Activated CD4-positive, alpha-beta T cell treated with anti-CD3 and anti-CD28 coated beads, Interleukin-2, amount 50 U/mL, for 24 hours (primary cell): ENCODE measurements at regions not wholly inside any gene's neighbourhood (a gene's known extent, or its start where the extent isn't known, plus 50 kb on each side); places are given as distances from the start of the nearest gene placed in this dataset.
"Not testable (repeated sequence)": the region's sequence is repeated elsewhere in the genome, so short reads cannot be mapped to it uniquely, and the experiment has no call there.

Experiments used
- DNase-seq, 2 donors: peaks; one replicate each; pipeline ENCODE4 v3.0.0-alpha.2; 2020; ENCODE audit warnings: low read depth in 1 of 2, low spot score in 1 of 2

DNA sequence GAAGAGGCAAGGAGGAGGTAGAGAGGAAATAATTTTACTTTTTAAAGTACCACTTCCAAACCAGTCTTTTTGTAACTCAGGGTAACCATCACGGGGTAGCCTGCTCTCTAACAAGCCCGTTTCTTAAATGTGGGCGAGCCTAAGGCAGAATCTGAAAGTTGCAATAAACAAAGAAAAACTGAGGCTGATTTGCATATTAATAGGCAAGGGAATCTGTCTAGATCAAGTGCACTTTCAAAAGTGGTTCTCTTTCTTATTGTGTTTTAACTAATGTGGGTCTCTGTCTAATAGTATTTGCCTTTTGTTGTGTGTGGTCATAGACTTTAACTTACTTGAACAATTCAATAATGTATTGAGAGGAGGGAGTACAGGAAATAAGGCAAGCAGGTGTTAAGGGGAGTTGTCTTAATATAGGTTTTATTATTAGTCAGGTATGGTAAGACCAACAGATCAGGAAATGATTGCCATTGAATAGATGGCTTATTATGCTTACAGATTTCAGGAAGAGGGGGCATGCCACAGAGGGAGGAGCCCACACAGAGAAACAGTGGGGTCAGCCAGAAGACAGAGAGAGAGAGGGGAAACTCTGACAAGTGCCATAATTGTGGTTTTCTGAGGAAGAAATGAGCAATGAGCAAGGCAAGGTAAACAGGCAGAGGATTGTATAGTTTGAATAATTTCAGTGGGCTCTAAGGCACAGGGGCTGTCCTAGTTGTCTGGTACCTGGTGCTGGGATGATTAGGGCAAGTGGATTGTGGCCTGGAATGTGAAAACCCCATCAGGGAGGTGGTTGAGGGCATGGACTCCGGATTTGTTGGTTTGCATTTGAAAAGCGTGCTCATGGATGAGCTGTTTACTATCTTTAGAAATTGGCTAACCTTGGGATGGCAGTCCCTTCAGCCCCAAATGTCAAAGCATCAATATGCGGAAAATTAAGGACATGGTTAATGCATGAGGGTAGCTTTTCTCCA, 237.2 kb downstream of the TOX3 start:
- DNase-seq, result no peak

DNA sequence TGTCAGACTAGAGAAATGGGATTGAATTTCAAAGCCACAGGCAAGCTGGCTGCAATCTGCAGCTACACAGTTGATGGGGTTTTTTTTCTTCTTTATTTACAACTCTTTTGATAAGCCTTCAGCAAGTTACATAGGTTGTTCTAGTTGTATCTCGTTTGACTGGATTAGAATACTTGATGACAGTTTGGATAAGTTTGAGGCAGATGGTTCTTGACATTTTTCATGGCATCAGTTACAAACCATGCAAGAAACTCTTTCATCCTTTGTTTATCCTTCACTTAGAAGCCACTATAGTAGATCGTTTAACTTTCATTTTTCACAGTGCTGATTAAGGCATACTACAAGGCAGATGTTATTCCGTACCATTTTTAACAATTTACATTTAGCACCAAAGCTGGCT, 238.9 kb downstream of the TOX3 start:
- DNase-seq, result no peak

DNA sequence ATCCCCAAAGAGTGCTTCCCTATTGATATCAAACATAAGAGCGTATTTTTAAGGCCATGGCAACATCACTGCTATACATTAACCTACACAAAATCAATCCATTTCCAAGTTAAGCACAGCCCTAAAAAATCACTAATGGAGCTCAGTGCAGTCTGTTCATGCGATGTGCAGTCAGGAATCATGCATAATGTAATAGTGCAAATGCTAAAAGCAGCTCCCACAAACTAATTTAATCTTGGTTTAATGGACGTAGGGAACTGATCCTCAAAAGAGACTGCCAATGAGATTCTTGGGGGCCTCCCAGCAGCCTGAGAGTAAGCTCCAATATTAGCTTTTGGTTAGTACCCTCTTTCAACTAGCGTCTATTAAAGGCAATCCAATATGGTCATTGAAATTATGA, 245.9 kb downstream of the TOX3 start:
- no peak for DNase-seq

DNA sequence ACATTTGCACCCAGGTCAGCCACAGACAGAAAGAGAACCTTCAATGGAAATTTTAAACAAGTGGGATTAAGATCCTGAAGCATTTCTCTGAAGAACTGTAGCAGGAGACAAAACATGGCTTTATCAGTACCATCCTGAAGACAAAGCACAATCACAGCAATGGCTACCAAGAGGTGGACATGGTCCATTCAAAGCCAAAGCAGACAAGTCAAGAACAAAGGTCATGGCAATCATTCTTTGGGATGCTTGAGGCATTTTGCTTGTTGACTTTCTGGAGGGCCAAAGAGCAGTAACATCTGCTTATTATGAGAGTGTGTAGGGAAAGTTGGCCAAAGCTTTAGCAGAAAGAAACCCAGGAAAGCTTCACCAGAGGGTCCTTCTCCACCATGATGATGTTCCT, 248.2 kb downstream of the TOX3 start:
- DNase-seq, result no peak

DNA sequence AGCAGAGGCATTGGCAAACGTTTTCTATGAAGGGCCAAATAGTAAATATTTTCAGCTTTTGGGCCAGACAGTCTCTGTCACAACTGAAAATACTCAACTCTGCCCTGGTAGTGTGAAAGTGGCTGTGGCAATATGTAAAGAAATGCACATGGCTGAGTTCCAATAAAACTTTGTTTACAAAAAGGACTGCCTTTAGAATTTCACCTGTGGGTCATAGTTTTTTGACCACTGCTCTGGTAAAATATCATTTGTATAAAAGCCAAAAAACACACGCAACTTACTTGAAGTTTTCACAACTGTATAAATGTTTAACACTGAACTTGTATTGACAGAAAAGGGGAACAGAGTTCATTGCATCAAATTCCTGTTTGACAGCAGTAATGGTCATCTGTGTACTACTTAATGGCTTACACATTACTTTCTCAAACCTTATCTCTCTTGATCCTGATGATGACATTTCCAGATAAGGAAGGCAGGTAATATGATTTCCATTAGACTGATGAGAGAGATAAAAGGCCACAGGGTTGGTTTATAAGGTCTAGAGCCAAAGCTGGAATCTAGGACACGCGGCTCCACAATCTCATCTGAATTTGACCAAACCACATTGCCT, 250.1 kb downstream of the TOX3 start:
- not testable (repeated sequence) for DNase-seq

DNA sequence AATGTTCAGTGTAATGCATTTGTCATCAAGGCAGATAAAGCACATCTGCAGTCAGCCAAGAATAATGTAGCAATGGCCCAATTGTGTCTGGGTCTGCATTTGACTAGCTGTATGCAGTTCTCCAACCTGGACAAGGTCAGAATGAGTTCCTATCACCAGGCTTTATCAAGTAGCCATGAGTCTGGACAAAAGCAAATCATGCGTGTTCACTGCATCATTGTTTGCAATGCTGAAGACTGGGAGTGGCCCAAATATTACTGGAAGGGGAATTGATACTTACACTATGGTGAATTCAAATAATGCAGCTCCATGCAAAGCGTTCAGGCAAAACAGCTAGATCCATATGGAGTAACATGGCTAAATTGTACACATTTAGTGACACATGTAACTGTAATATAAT, 250.9 kb downstream of the TOX3 start:
- DNase-seq, result no peak

DNA sequence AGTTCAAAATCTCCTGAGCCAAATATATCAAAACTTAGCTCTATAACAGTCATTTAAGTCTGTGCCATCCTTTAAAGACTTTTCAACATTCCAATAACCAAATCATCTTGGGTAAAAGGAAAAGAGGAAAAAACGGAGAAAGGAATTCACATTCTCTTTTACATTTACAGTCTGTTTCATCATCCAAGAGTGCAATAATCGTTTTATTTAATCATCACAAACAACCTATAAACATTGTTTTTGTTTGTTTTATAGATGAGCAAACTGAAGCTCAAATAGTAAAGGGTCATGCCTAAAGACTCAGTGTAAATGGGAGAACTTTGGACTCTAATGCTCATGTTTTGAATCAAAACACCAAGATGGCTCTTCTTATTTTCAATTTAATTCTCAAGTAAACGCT, 252.3 kb downstream of the TOX3 start:
- DNase-seq, result no peak

DNA sequence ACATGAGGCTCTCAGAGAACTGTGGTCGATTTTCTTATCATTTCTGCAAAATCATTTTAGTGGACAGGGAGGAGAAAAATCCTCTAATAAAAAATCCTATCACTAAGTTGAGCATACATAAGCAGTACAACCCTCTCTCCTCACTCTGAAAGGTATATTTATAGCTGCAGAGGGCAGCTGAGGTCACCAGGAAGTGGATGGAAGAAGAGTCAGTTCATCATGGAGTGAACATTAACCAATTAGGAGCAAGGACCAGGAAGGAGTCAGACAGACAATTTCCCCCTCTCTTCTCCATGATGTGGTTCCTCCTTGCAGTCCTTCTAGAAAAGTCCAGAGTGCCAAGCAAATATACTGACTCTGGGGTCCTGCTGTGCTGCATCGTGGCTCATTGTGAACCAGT, 253.7 kb downstream of the TOX3 start:
- DNase-seq, result no peak

DNA sequence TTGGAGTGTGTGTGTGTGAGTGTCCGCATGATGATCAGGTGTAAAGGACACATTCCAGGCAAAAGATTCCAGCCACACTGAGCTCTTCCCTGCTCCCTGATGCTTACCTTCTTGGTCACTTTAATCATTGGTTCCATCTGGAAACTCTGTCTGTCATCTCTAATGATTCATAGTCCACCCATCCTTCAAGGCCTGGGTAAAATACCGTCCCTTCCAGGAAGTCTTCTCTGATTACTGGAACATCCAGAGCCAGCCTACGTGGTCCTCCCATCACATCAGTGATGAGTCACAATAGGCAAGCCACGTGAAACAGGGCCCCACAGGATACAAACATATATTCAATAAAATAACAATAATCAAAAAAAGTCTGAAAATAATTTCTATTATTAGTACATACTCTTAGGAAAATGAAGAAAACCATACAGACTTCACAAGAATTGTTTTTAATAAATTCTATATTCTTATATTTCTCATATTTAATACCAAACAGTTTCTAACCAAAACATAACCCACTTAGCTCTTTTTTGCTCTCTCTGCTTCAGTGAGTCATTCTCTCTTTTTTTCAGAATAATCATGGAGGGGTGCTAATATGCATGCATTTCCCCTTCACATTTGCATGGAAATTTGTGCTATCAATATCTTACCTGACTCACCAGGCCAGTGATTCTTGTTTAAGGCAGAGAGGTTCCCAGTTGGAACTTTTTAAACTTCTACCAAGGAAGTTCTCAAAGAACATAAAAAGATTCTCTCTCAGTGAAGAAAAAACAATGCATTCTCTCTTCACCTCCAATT, 263.2 kb downstream of the TOX3 start:
- no peak for DNase-seq

DNA sequence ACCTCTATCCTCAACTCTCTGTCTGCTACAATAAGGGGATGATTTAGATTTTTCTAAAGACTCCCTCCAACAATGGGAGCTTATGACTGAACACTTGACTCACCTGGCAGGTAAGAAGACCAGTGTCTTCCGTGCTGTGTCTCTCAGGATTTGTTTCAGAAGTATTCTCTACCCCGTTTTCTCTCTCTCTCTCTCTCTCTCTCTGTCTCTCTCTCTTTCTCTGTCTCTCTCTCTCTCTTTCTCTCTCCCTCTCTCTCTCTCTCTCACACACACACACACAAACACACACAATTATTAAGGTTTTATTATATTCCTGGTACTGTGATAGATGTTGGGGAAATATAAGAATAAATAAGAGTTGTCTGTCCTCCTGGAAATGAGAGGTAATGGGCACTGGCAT, 263.9 kb downstream of the TOX3 start:
- no peak for DNase-seq

DNA sequence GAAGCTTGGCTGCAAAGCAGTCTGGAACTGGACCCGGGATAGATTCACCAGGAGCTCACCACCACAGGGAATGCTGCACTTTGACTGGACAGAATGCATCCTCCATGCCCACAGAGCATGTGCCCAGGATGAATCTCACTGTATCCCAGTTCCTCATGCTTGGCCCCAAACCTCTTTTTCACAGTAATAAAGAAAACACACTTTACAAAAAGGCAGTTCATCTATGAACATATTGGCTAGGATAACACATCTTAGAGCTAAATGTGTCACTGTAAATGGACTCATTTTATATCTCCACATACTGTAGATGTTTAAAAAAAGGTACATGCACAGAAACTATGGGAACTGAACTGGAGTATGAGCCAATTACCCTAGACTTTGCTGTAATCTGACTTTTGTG, 266.9 kb downstream of the TOX3 start:
- DNase-seq, result no peak

DNA sequence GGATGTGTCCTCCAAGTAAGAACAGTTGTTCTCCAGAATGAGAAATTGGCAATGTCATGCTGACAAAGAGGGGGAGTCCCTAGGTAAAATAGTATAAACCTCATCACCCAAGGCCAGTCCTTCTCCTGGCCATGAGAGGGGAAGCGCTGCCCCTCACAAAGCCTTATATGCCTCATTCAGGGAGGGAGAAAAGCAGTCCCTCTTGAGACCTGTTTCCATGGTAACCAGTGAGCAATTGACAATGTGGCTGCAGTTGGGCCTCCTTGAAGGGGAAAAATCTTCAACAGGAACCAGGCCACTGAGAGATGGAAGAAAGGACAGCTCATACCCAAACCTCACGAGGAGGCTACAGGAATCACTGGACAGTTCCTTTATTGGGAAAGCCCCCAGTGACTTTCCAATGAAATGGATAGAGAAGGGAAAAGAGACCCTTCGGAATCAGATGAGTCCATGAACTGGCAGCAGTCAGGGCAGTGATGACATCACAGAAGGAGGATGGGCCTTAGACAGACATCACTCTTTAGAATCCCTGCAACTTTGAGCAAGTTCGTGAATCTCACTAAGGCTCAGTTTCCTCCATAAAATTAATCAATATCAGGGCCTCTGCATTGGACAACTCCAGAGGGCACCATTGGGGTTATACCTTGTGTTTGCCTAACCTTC, 275.7 kb downstream of the TOX3 start:
- DNase-seq, result no peak

DNA sequence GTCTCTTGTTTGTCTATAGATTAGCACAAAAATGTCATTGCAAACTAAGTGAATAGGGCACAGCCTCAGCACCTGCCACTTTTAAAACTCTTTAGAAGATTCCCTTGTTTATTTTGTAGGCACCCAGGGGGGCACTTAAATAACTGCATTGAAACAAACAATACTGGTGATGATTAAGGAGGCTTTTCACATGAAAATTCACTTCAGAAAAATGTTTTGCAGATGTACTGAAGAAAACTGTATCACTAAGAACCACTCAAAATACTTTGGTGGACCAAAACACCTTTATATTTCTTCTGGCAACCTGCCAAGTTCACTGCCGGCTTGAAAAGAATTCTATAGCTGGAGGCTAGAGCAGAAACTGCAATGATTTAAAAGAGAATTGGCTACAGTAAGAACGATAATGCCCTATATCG, 281.5 kb downstream of the TOX3 start:
- no peak for DNase-seq

DNA sequence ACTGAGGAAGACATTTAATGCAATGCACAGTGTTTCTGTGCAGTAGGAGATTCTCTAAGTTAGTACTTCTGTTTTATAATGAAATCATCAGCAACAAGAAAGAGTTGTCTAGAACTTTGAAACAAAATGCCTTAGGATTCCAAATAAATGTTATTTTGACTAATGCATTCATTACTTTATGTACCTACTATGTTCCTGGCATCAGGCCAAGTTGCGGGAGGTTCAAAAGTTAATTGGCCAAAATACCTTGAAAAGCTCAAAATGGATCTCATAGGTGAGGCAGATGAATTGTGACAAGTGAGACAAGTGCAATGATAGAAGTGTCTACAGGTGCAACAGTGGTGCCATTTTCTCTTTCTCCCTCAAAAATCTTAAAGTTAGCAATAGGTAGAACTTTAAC, 289.4 kb downstream of the TOX3 start:
- no peak for DNase-seq

DNA sequence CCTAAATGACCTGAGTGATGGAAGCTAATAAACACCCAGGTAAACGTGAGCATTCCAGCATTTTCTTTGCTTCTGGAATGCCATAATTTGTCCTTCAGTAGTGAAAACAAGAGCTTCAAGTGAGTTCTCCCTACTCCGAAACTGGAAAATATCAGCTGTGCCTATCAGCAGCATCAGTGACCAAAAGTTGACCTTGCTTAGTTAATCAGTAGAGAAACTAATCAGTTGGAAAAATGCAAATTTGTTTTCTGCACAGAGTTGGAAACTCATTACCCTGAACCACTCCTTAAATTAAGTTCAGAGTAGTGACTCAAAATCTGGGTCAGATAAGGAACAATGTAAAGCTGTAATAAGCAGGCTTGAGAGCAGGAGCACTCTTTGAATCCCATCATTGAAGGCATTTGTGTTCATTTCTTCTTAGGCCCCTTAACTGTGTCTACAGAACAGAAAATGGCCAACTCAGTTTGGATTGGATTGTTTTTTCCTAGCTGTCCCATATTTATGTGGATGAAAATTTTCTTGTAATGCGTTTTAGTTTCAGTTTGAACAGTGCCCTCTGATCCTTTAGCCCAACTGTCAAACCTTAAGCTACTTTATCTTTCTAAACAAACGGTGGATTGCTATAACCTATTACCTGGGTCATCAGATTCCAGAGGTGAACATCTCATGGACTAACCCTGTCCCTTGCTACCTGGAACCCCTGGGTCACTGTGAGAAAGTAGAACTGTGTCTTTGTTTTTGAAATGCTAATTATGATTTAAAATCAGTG, 290.4 kb downstream of the TOX3 start:
- DNase-seq, result no peak

DNA sequence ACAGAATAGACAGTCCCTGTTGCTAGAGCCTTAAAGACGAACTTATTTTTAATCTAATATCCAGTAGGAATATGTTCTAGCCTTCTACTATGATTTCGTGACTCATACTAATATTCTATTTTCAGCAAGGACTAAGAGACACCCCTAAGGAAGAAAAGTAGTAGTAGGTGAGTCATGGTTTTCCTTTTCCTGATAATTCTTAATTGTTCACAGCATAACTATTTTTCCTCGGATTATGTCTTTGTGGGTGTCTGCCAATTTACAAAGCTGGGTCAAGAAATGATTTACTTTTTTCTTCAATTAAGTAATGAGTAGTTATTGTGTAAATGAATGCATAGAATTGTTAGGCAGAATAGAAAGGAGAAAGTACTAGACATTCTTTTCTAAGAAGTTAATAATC, 292.2 kb downstream of the TOX3 start:
- DNase-seq, result no peak

DNA sequence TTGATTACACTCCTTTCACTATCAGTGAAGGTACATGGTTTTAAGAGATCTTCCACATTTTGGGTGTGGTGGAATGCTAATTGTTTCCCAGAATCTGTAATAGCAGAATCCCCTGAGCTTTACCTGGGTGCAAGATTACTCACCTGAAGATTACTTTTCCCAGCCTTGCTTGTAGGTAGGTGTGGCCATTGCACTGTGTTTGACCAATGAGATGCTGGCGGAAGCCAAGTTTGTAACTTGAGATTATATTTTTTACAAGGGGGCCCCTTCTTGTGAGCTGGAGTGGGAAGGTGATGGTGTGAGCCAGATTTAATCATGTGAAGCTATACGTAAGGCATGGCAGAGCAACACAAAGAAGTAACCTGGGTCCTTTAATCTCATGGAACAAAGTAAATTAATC, 294.3 kb downstream of the TOX3 start:
- no peak for DNase-seq

DNA sequence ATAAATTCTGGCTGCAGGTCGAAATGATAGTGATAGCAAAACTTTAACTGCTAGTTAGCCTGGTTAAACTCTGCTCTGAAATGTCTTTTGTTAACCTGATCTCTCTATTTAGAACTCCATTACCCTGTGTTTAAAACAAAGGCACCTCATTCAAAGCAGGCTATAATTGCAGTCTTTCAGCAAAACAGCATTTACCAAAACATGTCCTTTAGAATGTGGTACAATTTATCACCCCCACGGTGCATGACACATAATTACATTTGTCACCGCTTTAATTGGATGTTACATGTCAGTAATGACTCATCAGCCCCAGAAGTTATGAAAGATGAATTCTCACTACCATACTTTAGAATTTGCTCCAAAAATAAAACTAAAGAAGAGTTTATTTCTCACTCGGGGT, 295.4 kb downstream of the TOX3 start:
- DNase-seq, result no peak

DNA sequence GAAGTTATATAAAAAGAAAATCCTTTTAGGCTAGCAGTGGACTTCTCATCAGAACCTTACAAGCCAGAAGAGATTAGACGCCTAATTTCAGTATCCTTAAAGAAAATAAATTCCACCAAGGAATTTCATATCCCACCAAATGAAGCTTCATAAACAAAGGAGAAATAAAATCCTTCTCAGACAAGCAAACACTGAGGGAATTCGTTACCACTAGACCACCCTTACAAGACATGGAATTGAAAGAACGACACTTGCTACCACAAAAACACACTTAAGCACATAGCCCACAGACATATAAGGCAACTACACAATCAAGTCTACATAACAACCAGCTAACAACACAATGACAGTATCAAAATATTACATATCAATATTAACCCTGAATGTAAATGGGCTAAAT, 299.2 kb downstream of the TOX3 start:
- no peak for DNase-seq

DNA sequence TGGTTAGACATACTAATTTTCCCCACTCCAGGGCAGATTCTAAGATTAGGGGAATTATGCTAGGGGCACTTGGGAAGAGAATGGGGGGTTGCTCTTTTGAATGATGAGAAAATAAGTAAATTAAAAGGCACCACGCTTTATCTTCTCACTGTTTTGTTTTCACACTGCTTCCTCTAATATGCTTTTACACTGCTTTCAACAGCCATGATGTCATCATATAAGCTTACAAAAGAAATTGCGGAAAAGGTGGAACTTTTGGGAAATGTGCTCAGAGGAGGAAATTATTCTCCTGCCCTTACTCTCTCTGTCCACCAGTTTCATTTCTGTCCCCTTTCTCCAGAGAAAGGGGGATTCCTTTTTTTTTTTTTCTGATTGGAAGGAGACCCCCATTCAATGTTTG, 308.2 kb downstream of the TOX3 start:
- DNase-seq, result no peak

DNA sequence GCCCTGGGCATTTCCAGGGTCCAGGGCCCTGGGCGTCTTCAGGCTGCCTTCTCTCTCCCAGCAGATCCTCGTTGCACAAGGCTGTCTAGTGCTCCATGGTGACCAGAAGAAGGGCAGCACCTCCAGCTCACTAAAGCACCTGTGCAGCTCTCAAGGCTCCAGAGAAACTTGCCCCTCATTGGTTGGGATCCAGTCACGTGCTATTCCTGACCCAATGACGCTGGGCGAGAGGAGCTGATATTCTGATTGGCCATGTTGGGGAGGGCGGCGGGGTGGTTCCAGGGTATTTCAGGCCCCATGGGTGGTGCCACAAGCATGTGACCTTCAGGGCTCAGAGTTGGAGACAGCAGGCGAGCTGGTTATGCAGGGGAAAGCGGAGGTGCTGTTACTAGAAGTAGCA, 309.1 kb downstream of the TOX3 start:
- DNase-seq, result no peak
